HG02973 (cell line): ENCODE measurements at regions not wholly inside any gene's neighbourhood (a gene's known extent, or its start where the extent isn't known, plus 50 kb on each side); places are given as distances from the start of the nearest gene placed in this dataset.

Experiments
- ATAC-seq: cut with Tn5 transposase; IDR thresholded peaks from one replicate; pipeline ENCODE4 v1.9.1; 2021; ENCODE audit warnings: moderate library complexity; ENCODE audit not compliant: unreplicated experiment

DNA sequence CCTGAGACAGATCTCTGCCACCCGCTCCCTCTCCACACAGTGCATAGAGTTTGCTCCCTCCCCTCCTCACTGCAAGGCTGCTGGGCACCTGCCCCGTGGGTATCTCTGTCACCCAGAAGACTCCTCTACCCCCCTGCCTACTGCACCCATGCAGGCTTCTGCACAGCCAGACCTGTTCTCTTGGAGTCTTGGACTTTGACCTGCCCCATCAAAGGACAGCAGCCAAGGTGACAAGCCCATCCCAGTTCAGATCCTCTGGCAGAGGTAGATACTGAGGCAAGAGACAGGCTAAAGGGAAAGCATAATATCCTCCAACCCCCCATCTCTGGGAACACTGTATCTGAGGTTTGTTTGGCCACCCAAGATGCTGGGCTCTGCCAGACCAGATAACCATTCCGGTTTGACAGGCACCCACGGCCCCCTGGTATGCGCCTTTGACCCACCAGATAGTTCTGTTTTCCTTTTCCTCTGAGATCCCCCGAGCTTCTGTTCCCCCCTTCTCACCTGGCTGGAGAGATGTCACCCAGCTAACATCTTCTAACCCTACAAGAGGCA lies 239.6 kb downstream of the SOX9 start:
- no peak for ATAC-seq

DNA sequence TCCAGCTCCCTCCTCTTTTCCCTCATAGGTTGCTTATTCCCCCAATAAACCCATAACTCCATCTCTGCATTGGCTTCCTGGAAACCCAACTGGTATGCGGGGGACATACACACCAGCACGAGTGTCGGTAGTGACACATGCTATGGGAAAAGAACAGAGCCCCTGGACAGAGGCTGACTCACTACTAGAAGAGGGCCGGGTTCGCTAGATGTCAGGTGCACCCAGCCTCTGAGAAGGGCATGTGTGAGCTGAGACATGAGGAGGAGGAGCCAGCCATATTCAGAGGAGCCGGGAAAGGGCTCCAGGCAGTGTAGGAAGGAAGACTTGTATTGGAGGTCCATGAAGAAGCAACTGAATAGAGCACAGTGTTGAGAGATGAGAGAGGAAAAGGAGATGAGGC lies 241.1 kb downstream of the SOX9 start:
- no peak for ATAC-seq

DNA sequence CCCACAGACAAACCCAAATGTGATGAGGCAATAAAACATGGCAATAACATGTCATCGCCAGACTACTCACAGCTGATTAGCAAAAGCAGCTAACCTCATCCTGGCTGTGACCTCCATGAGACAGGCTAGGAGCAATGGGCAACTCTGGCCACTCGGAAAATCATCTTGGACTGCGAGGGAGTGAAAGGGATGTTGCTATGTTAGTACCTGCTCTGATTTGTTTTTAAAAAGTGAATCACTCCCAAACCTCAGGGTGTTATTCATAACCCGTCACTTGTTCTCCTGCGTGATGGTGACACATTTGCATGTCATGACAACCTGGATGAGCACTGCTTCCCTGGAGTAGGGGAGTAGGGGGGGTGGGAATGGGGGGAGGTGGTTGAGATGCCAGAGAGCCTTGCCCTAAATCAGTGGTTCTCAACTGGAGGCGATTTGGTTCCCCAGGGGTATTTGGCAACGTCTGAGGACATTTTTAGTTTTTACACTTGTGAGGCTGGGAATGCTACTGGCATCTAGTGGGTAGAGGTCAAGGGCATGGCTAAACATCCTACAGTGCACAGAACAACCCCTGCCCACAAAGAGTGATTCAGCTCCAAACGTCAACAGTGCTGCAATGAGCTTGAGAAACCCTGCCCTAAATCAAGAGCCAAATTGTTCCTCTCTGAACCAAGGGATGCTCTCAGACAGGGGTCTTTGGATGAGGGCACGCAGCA lies 241.7 kb downstream of the SOX9 start:
- ATAC-seq = no peak

DNA sequence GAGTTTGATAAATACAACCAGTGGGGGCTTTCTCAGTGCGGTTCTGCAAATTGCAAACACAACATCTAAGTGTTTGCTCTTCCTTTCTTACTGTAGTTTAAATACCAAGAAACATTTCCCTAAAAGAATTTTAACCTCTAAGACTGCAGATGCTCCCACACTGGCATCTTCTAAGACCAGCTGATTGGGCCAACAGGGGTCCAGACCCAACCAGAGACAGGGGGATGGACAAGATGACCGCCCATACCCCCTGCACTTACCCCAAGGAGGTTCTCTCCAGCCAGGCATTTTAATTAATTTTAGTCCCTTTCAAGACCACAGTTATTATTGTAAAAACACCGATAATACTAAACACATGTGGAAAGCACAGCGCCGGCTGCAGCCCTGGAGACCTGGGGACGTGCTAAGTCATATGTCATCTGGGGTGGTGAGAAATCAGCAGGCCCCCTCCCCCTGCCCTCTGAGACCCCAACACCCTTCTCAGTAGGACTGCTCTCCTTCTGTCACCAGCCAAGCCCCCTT lies 242.3 kb downstream of the SOX9 start:
- ATAC-seq = no peak

DNA sequence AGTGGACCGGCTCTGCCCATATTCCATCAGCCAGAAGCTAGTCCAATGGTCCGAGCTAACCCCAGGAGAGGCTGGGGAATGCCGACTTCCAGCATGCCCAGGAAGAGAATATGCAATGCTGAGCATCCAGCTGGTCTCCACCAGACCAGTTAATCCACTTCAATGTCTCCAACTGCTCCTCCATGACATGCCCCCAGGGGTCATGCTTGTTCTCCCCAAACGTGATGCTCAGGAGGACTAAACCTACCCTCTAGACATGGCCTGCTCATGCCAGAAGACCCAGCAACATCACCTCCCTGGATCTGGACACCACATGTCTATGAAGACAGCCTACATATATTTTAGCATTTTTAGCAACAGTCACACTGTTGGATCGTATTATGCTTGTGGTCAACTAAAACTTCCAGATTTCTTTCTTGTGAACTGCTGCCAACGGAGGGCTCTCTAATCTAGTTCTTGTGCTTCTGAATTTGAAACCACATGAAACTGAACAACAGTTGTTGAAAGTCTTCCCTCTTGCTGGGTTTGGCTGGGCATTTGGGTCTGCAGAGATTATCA lies 245.1 kb downstream of the SOX9 start:
- ATAC-seq = no peak

DNA sequence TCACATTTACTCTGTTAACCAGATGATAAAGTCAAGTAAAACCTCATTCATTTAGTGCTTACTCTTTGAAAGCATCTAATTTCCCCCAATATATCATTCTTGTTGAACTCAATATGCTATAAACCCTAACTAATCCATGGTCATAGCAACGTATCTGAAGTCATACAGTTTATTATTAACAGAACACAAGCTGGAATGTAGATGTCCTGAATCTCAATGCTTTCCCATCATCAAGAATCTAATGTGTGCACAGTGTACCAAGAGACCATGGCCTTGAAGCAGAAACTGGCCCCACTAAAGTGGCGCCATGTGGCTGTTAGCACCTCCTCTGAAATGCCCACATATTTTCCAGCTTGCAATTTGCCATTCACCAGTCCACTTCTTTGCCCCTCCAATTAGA lies 245.8 kb downstream of the SOX9 start:
- ATAC-seq = no peak

DNA sequence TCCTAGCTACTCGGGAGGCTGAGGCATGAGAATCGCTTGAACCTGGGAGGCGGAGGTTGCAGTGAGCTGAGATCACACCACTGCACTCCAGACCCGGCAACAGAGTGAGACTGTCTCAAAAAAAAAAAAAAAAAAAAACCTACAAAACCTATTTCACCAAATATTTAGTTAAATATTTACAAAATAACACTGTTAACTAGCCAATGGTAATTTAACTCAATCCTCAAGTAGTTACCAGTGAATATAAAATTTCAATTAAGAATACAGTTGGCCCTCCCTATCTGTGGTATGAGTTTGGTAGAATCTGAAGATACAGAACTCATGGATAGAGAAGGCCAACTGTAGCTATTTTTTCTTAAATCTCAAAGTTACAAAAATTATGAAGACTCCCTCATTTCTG lies 247.4 kb downstream of the SOX9 start:
- no peak for ATAC-seq

DNA sequence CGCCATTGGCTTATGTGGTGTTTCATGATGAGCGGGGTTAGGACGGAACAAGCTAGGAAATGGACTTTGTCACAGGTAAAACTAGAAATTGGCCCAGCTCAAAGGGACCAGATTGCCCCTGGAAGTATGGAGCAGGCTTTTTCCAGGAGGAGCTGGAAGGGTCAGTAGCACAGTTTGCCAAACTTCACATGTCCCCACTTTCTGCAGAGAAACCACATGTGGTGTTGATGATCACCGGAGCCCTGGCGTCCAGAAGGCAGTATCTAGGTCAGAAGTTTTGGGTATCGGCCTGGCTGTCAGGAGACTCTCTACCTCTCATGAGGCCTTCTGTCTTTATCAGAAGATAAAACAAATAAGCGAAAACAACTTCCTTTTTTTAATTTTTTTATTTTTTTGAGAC lies 248.5 kb downstream of the SOX9 start:
- ATAC-seq = no peak

DNA sequence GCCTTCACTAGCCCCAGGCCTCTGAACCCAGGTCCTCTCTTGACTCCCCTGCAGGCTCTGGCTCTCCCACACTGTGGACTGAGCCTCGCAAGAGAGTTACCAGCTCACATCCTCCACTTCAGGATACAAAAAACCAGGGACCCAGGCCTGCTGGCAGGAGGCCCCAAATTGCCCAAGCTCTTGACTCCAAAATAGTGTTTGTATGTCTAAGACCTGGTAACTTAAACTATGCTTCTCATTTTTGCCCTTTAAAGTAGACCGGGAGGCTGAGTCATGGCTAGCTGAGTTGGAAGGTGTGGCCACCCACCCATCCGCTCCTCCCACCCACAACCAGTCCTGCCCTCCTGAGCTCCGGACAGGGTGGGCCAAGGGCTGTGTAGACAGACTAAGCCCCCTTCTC lies 250.0 kb downstream of the SOX9 start:
- no peak for ATAC-seq

DNA sequence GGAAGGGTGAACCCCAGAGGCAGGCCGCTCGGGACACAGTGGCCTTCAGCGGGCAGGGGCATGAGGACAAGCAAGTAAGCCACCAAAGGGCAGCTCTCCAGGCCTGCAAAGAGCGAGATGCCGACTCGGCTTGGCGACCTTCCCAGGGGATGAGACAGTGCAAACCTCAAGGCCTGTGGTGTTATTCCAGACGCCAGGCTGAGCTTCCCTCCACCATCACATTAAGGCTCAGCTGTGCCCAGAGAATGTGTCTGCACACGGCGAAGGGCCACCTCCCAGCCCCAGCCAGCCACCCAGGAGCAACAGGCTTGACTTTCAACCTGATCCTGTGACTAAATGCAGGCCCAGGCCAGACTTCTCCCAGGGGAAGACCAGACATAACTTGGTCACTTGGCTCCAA lies 251.4 kb downstream of the SOX9 start:
- ATAC-seq = no peak

DNA sequence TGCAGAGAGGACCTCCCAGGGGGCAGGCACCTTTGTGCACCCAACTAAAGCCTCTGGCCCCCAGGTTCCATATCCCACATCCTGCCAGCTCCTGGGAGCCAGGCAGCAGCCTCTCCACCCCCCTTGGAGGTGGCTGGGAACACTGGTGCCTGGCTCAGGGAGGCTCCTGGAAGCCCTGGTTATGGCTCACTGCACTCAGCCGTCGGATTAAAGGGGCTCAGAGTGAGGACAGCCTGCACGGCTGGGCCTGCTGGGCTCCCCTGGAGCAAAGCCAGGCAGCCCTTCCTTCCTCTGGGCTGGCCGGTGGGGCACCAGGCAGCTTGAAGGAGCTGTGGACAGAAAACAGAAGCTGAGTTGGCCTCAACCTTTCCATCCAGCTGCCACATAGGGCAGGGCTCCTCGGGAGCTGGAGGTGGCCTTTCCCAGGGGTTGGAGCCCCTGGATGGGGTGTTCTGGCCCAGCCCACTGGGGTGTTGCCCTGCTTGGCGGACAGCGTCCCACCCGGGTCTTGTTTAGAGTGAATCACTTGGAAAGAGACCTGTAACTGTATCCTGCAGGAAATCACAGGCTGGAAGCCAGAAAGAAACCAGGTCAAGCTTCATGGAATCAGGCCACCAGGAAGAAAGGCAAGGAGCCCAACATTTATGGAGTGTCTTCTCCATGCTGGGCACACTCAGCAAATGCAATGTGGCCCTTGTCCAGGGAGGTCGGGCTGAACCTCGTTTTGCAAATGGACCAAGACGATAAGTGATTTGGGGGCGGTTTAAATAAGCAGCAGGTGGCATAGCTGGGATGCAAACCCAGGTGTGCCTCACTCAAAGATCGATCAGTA lies 253.3 kb downstream of the SOX9 start:
- no peak for ATAC-seq

DNA sequence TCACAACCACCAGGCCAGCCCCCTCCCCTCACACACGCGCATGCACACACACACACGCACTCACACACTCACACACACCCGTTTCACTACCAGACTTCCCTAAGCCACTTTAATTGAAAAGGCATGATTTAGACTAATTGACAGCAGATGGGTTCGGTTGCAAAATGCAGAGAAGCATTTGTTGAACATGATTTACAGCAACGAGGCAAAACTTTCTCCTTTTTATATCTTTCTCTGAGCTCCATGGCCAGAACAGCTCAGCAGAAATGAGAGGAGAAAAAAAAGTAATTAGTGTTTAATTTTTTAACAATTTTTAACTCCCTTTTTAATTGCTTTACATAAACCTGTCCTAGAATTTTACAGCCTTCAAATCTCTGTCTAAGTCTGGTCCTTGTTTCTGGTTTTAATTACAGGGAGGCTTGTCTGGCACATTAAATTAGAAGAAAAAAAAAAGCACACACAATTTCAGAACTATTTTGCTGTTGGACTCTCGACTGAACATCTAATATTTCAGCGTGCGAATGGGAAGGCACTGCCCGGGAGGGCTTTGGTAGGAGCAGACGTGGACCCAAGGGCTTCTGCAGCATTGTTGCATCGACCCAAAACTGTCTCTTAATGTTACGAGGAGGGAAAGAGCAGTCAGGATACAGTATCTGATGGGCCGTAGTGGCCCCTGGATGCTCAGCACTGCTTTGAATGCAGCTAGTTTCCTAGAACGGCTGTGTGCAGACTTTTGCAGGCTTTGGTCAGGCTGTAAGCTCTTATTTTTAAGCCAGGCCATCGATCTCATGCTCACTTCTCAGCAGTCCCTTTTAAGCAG lies 255.9 kb downstream of the SOX9 start:
- no peak for ATAC-seq

DNA sequence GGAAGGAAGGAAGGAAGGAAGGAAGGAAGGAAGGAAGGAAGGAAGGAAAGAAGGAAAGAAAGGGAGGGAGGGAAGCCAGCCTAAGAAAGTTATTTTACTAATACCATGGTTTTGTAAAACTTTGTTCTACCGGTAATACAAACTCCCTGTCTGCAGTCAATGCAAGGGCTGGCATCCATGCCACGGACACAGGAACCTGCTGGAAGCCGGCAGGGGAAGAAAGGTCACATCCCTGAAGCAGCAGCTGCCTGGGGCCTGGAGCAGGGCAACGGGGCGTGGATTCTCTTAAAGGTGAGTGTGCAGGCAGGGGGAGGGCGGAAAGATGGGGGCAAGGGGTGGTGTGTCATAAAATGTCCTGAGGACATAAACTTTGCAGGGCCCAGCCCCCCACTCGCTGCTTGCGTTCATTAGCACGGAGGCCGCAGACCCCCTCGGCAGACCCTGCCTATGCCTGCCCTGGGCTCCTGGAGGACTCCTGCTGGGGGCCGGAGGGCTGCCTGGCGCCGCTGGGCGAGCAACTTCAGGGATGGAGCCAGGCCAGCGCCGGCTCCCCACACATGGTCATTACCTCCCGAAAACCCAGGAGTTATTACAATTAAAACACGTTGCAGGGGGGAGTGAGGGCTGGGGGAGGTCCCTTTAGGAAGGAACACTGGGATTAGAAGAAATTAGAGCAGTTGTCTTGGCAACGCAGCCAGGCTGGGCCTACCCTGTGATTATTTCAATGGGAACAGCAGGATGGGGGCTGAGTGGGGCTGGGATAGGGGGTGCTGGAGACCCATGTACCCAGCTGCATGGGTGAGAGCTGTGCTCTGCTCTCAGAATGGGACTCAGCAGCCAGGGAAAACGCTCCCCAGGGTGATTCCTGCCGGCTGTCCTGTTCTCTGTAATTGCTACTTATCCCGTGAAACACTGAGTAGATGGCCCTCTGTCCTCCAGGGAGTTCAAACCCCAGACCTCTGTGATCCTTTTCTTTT lies 257.9 kb downstream of the SOX9 start:
- no peak for ATAC-seq

DNA sequence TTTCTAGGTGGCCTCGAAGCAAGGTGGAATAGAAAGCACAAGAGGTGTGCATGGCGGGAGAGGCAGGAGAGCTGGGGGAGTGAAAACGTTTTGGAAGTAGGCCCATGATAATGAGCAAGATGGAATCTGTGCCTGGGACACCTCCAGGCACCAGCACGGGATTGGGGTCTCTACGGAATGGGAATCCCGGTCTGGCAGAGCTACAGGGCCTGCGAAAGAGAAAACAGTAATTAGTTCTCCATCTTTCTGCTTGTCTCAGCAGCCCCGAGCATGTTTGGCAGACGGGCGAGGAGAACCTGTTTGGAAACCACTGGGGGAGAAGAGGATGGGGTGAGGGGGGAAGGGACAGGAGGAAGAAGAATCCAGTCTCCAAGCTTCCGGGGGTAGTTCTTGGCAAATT lies 258.7 kb downstream of the SOX9 start:
- ATAC-seq = no peak

DNA sequence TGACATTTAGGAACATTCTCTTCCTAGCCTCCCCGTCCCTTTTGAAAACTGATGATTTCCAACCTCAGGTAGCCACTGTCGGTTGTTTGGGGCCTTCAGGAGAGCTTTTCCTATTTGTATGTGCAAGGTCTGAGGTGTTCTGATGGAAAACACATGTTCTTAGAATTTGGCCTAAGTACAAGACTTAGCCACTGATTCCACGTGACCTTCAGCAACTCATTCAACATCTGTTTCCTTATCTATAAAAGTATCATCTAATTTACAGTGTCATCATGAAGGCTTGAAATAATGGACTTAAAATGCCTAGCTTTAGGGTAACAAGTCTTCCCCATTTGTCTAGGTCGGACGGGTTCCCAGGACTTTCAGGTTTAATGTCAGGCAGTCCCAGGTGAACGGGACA lies 259.3 kb downstream of the SOX9 start:
- ATAC-seq = no peak

DNA sequence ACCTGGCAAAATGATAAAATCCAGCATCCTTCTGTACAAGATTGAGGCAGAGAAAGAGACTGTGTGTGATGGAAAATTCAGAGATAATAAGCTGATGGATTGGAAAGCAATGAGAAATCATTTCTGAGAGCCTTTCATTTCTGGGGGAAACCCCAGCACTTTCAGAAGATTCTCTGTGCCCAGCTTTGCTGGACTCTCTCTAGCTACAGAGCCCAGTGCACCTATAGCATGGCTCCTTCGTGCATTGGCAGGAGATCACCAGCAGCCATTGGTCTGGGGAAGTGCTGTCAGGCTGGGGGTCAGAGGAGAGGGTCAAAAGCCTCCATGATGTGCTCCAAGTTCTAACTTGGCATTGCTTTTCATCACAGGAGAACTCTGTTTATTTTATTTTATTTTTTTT lies 259.9 kb downstream of the SOX9 start:
- ATAC-seq = no peak

DNA sequence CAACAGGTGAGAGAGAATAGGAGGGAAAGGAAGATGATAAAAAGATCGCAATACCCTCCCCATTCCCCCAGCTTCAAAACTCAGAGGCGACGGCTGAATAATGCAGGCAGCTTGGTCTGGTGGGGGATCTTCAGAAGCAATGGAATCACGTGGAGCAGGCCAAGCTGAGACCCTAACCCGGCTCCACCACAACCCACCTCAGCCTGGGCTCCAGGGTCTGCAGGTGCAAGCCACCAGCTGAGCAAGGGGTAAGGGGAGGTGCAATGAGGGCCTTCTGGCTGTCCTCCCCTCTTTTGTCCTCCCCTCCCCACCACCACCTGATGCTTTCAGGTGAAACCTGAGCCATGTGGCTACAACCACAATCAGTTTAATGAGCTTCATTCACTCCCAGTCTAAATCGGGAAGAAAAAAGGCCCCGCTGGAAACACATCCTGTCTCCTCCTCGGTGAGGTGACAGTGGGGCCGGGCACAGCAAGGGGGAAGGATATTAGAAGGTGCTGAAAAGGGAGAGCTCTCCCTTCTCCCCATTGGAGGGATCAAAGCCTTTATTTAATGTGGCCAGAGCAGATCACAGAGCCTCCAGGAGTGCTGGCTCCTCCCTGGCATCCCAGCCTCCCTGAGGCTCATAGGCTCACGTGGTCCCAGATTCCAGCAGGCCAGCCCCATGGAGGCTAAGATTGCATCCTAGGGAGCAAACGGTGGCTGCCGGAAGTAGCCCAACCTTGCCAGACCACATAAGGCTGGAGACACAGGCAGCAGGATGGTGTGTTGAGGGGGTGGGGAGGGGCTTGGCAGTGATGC lies 261.0 kb downstream of the SOX9 start:
- no peak for ATAC-seq

DNA sequence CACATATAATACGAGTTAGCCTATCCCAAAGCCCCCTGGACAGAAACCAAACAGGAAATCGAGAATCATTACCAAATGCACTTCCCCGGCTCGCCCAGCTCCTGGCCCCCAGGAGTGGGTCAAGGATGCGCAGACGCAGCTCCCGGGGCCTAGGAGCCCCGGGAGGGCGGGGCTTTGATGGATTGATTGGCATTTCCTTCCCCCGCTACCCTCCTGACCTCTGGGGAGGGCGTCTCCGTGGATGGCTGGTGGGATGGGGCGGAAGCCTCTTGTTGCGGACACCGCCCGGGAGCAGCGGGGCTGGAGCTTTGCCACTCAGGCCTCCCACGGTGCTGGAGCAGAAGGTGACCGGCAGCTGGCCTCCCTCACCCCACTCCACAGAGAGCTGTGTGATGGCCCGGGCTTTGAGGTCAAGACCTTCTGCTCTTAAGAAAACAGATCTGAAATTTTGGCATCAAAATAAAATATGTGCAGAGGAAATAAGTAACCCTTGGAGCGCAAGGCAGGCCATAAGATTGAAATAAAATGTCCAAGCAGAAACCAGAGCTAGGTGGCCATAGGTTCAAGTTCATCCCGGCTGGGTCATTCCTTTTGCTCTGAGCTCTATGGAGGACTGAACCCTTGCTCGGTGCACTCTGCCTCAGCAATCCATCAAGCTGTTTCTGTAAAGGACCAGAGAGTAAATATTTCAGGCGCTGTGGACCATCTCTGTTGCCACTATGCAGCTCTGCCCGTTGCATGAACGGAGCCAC lies 262.3 kb downstream of the SOX9 start:
- no peak for ATAC-seq
